NCI-H1930 (cell line): ENCODE measurements at regions not wholly inside any gene's neighbourhood (a gene's known extent, or its start where the extent isn't known, plus 50 kb on each side); places are given as distances from the start of the nearest gene placed in this dataset.

ENCODE experiments used
- DNase-seq, 2 experiments: peaks; one replicate each; lab custom pipeline; 2025; lab: John Stamatoyannopoulos, UW

DNA sequence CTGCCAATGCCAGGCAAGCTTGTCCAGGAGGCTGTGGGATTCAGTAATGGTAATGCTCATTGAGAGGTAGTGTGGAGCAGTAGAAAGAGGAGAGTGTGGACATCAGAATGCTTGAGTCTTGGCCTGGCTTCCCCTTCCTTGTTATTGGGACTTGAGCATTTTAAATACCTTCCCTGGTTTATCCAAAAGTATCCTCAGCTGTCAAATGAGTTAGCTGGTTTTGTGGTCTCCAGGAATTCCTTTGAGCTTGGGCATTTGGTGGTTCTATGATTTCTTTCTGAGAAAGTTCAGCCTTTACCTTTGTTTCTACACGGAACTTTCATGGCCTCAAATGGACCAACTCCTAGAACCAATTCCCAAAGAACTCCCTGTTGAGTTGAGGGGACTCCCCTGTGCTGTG, 264.3 kb downstream of the PTEN start:
- DNase-seq: no peak

DNA sequence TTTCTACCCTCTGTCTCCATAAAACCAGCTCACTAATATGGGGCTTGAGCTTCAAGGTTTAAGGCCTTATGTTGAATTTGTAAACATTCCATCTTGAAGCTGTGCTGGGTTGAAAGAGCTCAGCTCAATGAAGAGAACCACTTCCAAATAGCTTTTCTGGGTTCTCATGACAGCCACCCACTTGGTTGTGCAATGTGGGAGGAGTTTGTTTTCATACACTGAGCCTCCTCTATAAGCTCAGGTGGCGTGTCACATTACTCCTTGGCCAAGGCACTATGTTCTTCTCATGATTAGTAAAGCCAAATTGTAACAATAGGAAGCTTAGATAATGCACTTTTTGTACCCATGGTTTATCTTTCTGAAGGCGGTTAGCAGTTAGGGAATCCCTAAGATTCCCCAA, 265.6 kb downstream of the PTEN start:
- no peak for DNase-seq

- no peak for DNase-seq
Observed at GRCh38 chr10:88130912-88131311, 267.5 kb downstream of the PTEN start.

DNA sequence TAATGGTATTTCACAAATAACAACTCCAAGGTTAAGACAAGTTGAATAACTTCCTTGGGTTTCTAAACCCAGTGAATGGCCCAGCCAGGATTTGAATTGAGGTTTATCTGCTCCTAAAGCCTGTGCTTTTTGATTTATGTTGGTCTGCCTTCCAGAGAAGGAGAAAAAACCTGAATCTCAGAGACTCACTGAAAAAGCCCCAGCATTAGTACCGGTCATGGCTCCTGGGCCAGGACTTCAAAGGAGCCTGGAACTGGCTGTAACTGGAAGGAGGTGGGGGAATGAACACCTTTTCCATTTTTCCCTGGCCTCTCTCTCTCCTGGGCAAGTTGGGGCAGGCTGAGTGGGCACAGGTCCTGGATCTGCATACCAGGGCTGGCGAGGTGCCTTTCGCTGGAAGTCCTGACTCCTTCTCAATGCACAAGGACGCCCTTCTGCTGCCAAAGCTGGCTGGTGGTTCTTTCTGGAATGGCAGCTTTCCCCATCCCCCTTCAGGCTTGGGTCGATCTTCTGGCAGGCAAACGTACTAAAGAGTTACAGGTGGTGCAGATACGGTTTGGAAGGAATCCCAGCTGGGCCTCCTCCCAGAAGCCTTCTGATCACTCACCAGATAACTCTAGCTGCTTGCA, 268.2 kb downstream of the PTEN start:
- DNase-seq: no peak

GRCh38 chr10:88136712-88137111, 273.3 kb downstream of the PTEN start:
- no peak for DNase-seq

GRCh38 chr10:88138319-88138848, 275.0 kb downstream of the PTEN start:
- DNase-seq: no peak

DNA sequence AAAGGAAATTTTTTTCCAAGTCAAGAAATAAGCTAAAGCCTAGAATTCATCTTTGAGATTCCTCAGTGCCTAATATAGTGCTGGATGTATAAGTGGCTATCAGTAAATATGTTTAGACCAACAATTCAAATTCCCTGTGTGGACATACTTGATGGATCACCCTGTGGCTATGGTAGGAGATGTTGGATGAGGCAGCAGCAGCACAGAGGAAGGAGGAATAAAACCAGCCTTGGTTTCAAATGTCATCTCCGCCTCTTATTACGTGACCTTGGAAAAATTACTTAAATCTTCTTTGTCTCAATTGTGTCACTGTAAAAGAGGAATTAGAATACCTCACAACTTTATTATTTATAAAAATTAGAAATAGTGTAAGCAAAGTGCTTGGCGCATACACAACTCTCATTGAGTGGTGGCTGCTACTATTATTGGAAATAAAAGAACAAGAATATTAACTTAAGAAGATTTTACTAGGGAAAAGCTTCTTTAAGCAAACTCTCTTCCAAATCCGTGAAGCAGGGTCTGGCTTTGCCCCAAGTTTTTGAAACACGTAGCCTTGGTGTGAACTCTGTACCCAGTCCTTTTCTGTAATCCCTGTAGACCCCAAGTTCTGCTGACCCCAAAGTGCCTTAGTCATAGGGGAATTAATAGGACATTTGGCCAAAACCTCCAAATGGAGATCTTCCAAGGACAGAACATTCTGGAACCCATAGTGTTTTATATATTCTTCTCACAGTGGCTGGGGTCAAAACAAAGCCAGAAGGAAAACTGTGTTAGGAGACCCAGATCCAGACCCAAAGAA, 283.8 kb downstream of the PTEN start:
- DNase-seq: no peak

GRCh38 chr10:88149906-88150305, 286.5 kb downstream of the PTEN start:
- DNase-seq: no peak

GRCh38 chr10:88150339-88150738, 286.9 kb downstream of the PTEN start:
- no peak for DNase-seq

DNA sequence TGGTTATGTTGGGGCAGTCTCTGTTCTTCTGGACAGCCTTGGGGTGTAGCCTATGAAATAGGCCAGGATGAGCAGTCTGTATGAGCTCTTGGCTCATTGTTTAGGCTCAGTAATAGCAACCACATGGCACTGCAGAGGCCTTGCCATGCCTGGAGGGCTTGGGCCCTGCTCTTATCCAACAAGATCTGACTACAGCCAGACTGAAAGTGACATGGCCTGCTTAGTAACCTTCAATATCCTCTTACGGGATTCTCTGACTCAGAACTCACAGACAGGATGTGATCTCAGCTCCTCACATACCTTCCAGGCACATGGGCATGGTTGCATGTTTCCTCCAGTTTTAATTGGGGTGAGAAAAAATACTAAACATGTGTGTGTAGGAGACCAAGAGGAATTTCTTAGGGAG, 289.3 kb downstream of the PTEN start:
- DNase-seq: no peak

GRCh38 chr10:88154596-88155250, 291.3 kb downstream of the PTEN start:
- no peak for DNase-seq

DNA sequence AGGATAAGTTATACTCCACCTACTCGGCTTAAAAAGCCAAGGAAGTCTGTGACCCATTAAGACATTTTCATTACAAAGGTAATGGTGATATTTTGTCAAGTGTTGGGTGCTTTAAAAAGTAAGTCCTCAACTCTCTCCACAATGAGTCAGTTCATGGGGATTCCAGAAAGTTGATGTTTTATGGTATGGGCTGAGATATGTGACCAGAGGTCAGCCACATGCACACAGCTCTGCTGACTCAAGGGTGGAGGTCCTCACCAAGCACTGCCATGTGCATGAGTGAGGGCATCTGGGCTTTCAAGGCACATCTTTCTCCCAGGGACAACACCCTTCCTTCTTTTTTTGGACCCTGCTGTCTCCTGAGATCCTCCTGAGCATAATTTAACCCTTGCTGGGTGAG, 292.9 kb downstream of the PTEN start:
- DNase-seq: no peak

GRCh38 chr10:88157981-88158465, 294.6 kb downstream of the PTEN start:
- DNase-seq: no peak

DNA sequence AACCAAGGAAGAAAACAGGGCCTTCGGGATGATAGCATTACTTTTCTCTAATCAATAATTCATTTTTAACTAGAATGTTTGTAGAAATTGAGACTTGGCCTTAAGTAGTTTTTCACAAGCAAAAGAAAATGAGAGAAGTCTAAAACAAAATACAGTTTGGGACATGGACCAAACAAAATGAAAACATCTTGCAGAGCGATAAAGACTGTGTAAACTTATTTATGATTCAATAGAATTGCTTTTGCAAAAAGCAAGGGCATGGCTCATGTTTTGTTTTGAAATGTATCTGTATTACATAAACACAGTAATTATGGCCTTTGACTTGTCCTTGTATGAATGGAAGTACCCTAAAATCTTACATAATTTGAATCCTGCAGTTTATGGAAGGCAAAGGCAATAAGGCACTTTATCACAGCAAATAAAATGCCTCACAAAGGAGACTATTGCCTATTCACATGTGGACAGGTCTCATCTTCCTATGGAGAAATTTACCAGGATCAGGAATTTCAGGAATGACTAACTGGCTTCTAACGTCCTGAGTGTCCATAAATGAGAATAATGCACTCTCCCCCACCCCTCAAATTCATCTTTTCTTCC, 295.2 kb downstream of the PTEN start:
- DNase-seq: no peak

DNA sequence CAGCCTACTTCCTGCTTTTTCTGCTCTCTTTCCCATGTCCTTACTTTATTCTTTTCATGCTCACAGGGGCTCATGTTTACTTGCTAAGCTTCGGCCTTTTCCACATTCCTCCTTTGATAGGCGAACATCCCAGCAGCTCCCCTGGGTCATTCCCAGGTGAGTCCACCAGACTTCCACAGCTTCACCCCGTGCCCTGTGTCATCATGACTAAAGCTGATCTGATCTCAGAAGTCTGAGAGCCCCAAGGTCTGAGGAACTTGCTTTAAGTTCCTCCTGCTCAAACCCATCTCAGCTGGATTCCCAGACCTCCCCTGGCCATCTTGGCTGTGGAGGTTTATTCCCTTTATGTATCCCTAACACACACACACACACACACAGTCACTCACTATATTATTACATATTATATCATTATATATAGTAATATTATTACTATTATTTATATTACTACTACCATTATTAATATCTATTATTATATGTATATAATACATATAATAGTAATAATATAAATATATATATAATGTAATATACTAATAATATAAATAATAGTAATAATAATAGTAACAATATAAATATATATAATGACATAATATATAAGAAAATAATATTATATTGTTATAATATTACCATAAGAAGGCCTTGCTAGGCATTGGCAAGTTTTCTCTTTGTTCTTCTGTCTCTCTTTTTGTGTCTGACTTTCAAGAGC, 295.9 kb downstream of the PTEN start:
- DNase-seq: no peak

GRCh38 chr10:88161070-88161469, 297.6 kb downstream of the PTEN start:
- DNase-seq: no peak

DNA sequence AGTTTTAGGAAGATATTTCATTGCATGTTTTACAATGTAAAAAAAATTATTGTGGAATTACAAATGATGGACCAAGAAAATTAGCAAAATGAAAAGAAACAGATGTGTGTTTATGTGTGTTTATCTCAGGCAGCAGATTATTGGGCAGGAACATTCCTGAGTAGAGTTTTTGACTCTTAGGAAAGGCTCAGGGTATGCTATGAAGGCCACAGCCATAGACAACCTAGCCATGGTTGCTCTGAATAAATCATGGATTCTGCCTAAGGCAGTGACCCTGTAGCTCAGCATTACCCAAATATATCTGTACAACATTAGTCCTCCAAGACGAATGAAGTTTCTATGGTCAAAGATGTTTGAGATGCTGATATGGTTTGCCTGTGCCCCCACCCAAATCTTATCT, 298.3 kb downstream of the PTEN start:
- DNase-seq: no peak

DNA sequence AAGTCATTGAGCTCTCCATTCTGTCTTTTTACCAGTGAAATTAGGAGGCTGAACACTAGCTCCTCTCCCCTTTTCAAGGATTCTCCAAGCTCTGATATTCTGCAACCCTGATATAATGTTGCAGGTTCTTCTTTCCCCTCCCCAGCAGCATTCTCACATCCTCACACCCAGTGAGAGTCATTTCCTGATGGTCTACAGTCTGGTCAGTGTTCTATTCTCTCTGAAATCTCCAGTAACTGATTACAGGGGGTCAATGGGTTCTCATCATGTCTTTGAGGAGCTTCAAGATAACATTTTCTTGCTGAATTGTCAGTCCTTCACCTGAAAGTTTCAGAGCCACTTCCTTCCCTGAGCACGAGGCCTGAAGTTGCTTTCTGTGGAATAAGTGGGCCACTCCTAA, 299.4 kb downstream of the PTEN start:
- no peak for DNase-seq

DNA sequence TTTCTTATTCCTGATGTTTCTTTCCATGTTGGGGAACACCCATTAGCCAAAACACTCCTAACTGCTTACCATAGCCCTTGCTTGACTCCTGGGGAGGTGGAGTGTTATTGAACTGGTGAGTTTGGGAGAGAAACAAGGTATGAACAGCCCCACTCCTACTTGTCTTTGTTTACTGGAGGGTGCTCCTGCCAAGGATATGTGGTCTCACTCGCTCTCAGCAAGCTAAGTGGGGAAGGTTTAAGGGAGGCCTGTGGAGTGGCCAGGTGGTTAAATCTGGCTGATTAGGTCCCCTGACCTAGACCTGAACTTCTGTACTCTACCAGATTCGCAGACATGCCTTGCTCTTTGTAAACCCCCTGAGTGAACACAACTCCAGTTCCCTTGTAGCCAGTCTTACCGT, 300.1 kb downstream of the PTEN start:
- no peak for DNase-seq

- DNase-seq: no peak
Observed at GRCh38 chr10:88164471-88164870, 301.0 kb downstream of the PTEN start.

DNA sequence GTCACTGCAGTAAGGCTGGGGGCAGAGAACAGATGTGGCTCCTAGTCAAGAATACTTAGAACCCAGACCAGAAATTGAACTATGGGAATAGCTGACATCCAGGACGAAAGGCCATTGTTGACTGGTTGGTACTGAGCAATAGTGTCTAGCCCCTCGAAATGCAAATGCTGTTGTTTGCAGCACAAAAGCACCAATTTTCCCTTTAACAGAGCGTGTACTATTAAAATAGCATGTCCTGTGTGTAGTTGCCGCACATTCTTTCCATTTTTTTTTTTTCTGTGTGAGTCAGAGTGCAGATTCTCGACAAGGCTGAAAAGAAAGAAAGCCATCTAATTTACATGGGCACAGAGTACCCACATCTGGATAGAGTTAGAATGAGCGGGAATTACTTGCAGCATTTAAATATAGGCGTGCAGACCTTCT, 302.4 kb downstream of the PTEN start:
- DNase-seq: no peak
